IPS-18c (cell line): ENCODE measurements at regions not wholly inside any gene's neighbourhood (a gene's known extent, or its start where the extent isn't known, plus 50 kb on each side); places are given as distances from the start of the nearest gene placed in this dataset.
"Not testable (repeated sequence)": the region's sequence is repeated elsewhere in the genome, so short reads cannot be mapped to it uniquely, and the experiment has no call there.

Experiments used
- H3K4me3 ChIP-seq: 2 replicates; pipeline ENCODE4 v1.7.0; 2013; ENCODE audit warnings: low read depth, mild to moderate bottlenecking, low read length, moderate library complexity; ENCODE audit not compliant: insufficient read depth
- H3K9me3 ChIP-seq: one replicate; pipeline ENCODE4 v1.6.1; 2013; ENCODE audit warnings: mild to moderate bottlenecking, low read length, moderate library complexity; ENCODE audit not compliant: control insufficient read depth, insufficient read depth

DNA sequence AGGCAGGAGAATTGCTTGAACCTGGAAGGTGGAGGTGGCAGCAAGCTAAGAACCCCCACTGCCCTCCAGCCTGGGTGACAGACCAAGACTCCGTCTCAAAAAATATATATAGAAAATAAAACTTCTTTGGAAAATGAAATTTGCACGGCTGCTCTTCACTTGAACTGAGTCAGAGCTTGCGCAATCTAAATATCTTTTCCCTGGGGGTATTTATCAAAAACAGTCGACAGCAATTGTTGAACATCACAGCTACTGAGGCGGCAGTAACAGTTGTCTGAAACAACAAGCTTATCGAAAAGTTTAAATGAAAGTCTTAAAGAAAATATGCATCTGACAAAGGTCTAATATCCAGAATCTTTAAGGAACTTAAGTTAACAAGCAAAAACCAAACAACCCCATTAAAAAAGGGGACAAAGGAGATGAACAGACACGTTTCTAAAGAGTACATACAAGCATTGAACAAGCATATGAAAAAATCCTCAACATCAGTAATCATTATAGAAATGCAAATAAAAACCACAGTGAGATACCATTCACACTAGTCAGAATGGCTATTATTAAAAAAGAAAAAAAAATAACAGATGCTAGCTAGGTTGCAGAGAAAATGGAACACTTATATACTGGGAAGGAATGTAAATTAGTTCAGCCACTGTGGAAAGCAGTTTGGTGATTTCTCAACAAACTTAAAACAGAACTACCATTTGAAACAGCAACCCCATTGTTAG is 153.6 kb upstream of the CDH9 start:
- no peaks in the 10 kb centered on the region for H3K9me3 ChIP-seq
- H3K4me3 ChIP-seq: no peak overlapping the region

DNA sequence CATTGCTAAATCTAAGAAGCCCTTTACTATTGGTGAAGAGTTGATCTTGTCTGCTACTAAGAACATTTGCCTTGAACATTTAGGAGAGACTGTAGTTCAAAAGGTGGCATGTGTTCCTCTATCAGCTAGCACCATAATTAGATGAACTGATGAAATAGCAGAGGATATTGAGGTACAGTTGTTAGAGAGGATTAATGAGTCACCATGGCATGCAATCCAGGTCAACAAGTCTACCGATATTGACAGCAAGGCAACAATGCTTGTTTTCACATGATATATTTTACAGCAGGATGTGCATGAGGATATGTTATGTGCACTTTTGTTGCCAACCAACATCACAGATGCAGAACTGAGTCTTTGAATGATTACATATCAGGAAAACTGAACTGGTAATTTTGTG is 134.3 kb upstream of the CDH9 start:
- Histone ChIP-seq H3K9me3 (no peaks in the 10 kb centered on the region), H3K4me3 (no peak overlapping the region)

DNA sequence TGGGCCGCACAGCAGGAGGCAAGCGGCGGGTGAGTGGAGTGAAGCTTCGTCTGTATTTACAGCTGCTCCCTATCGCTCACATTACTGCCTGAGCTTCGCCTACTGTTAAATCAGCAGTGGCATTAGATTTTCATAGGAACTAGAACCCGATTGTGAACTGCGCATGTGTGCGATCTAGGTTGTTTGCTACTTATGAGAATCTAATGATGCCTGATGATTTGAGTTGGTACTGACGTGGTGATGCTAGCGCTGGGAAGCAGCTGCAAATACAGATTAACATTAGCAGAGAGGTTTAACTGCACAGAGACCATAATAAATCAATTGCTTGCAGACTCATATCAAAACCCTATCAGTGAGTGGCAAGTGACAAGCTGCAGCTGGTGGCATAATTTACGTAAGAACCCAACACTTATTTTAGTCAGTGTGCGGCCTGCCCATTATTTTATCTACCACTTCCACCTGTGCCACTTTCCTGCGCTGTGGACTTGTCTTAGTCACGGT is 133.4 kb upstream of the CDH9 start:
- Histone ChIP-seq H3K4me3 (no peak overlapping the region), H3K9me3 (no peaks in the 10 kb centered on the region)

DNA sequence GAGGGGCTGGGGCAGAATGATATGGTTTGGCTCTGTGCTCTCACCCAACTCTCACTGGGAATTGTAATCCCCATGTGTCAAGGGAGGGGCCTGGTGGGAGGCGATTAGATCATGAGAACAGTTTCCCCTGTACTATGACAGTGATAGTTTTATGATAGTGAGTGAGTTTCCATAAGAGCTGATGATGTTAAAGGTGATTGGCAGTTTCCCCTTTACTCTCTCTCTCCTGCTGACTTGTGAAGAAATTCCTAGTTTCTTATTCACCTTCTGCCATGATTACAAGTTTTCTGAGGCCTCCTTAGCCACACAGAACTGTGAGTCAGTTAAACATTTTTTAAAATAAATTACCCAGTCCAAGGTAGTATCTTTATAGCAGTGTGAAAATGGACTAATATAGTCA is 120.4 kb upstream of the CDH9 start:
- H3K9me3 ChIP-seq: peaks cover 3% of the 10 kb centered on the region

DNA sequence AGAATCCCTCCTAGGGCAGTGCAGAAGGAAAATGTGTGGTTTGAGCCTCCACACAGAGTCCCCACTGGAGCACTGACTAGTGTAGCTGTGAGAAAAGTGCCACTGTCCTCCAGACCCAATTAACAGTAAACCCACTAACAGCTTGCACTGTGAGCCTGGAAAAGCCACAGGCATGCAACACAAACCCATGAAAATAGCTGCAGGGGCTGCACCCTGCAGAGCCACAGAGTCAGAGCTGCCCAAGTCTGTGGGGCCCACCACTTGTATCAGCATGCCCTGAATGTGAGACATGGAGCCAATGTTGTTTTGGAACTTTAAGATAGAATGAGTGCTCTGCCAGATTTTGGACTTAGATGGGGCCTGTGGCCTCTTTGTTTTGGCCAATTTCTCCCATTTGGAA is 119.8 kb upstream of the CDH9 start:
- Histone ChIP-seq H3K4me3 (no peak overlapping the region), H3K9me3 (peaks cover 3% of the 10 kb centered on the region)

More for the DNA sequence above, 120.4 kb upstream of the CDH9 start:
- H3K4me3 ChIP-seq: no peak overlapping the region

DNA sequence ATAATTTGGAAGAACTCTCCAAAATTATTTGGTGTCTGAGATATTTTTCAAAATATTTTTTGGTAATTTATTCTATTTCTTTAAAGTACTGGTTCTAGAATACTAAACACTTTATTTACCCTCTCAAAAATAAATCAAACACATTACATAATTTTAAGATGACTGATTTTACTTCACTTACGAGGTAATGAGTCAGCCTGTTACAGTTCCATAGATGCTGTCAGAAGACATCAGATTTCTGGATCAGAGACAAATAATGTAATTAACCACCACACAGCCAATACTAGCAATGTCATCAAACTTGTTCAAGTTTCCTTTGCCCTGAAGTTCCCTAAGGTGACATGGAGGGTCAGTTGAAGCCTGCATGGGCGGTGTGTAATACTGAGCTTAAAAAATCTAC is 106.1 kb upstream of the CDH9 start:
- no peak overlapping the region for H3K4me3 ChIP-seq
- H3K9me3 ChIP-seq: no peaks in the 10 kb centered on the region

DNA sequence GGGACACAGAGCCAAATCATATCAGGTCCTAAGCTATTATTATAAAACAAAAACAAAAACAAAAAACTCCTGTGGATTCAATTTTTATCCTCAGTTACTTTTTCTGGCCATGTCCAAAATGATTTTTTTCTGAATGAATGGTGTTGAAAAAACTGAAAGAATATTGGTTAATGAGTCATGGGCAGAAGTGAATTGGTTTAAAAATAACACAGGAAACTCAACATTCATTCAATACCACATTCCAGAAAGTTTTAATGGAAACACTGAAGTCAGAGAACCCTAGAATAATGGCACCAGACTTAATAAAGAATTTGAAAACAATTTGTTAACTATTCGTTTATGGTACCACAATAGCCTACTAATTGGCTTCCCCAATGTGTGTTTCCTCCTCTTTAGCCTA is 102.4 kb upstream of the CDH9 start:
- no peak overlapping the region for H3K4me3 ChIP-seq
- H3K9me3 ChIP-seq: no peaks in the 10 kb centered on the region

DNA sequence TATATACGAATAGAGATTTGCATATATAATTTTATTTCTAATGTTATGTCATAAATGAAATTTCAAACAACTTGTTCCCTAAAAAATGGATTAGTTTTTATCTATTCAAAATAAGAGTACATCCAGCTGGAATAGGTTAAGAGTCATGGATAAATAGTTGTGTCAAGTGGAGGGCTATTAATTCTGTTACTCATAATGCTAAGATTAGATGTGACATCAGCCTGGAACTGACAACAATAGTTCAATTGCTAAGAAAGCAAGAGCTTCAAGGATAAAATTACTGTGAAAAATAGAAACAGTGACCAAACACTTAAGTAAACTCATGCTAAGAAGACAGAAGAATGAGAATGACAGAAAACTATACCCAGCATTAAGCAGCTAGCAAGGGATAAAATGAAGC is 92.2 kb upstream of the CDH9 start:
- H3K9me3 ChIP-seq: no peaks in the 10 kb centered on the region
- H3K4me3 ChIP-seq: no peak overlapping the region

DNA sequence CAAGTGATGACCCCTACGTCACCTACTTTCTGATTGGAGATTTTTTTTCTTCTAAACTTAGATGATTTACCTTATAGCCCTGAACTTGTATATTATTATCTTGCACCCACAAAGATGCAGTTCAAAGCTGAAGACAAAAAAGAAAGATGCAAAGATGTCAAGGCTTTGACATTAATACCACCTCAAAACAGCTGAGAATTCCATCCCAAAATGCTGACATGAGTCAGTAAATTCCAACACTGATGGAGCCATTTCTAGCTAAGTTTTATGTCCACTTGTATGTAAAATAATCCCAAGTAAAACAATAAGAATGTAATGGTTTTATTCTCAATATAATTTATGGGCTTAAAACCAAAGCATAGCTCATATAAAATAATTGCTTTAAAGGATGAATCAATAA is 91.5 kb upstream of the CDH9 start:
- Histone ChIP-seq H3K4me3 (no peak overlapping the region), H3K9me3 (no peaks in the 10 kb centered on the region)

DNA sequence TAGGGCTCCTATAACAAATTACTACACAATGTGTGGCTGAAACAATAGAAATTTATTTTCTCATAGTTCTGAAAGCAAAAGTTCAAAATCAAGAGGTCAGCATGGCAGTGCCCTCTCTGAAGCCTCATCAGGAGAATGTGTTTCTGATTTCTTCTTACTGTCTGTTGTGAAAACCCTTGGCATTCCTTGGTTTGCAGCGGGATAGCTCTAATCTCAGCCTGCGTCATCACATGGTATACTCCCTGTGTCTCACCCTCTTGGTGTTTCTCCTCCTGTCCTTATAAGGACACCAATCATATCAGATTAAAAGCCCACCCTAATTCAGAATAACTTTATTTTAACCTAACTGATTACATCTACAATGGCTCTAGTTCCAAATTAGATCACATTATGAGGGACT is 87.5 kb upstream of the CDH9 start:
- Histone ChIP-seq H3K4me3 (no peak overlapping the region), H3K9me3 (no peaks in the 10 kb centered on the region)

DNA sequence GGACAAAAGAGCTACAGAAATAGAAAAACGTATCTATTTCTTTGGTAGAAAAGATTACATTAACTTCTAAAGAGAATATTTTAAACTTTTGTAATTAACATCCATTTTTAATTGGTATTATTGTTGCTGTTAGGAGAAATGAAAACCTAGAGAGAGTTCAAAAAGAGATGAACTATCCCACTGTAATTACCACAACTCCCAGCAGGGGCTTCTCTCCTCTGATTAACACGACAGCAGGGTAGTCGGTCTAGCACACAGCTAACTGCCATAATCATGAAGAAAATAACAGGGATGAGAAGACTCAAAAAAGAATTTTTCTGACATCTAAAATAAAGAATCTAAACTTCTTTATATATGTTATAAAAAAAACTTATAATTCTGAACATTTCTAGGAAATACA is 86.2 kb upstream of the CDH9 start:
- Histone ChIP-seq H3K4me3 (no peak overlapping the region), H3K9me3 (no peaks in the 10 kb centered on the region)

DNA sequence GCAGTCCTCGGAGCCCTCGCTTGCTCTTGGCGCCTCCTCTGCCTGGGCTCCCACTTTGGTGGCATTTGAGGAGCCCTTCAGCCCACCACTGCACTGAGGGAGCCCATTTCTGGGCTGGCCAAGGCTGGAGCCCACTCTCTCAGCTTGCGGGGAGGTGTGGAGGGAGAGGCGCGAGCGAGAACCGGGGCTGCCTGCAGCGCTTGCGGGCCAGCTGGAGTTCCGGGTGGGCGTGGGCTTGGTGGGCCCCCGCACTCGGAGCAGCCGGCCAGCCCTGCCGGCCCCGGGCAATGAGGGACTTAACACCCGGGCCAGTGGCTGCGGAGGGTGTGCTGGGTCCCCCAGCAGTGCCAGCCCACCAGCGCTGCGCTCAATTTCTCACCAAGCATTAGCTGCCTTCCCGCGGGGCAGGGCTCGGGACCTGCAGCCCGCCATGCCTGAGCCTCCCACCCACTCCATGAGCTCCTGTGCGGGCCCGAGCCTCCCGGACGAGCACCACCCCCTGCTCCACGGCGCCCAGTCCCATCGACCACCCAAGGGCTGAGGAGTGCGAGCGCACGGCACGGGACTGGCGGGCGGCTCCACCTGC is 81.4 kb upstream of the CDH9 start:
- not testable (repeated sequence) for H3K4me3 ChIP-seq, H3K9me3 ChIP-seq

DNA sequence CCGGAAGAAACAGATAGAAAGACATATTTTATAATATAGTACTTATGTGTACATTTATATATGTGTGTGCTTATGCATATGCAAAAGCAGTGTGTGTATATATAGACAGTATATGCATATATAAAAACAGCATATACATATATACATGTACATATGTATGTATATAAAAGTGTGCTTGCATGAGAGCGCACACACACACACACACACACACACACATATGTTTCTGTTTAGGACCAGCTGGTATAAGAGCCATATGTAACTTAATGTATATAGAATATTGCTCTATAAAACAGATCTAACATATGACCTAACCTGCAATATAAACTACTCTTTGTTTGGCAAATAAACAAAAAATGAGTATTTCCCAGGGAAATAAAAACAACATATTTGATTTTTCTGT is 65.1 kb upstream of the CDH9 start:
- H3K4me3 ChIP-seq: no peak overlapping the region
- H3K9me3 ChIP-seq: no peaks in the 10 kb centered on the region

DNA sequence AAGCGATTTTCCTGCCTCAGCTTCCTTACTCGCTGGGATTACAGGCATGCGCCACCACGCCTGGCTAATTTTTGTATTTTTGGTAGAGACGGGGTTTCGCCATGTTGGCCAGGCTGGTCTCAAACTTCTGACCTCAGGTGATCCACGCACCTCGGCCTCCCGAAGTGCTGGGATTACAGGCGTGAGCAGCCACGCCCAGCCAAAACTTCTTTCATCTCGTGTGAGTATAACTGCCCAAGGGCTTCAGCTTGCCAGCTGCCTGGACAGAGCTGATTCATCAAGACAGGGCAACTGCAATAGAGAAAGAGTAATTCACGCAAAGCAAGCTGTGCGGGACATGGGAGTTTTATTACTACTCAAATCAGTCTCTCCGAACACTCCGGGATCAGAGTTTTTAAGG is 57.4 kb upstream of the CDH9 start:
- not testable (repeated sequence) for H3K9me3 ChIP-seq, H3K4me3 ChIP-seq

DNA sequence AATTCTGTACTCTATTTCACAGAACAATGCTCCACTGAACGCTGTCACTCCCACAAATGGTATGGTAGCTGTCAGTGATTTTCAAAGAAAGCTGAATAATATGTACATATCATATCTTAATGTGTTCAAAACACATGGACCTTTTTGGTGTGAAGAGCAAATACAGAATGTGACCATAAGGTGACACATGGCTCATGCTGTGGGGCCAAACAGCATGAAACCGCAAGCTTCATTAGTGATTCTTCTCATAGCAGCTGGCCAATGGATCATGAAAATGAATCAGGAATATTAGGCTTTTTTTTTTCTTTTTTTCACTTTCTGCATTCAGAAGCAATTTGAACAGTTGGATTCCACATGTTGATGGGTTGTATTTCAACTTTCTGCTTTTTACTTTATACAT is 54.9 kb upstream of the CDH9 start:
- no peaks in the 10 kb centered on the region for H3K9me3 ChIP-seq
- H3K4me3 ChIP-seq: no peak overlapping the region

DNA sequence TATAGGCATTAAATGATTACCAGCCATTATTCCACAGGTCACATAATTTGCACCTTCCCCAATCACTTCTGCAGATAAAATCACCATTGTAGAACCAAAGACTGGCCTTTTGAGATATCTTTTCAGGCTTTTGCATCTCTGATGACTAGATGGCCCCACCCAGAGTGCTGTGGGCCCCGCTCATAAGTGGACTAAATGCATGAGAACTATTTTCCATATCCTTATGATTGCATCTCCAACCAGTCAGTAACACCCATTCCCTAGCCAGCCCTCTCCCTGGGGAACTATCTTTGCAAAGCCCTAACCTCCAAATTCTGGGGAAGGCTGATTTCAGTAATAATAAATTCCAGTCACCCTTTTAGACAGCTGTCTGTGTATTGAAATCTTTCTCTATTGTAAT is 53.5 kb upstream of the CDH9 start:
- no peaks in the 10 kb centered on the region for H3K9me3 ChIP-seq

DNA sequence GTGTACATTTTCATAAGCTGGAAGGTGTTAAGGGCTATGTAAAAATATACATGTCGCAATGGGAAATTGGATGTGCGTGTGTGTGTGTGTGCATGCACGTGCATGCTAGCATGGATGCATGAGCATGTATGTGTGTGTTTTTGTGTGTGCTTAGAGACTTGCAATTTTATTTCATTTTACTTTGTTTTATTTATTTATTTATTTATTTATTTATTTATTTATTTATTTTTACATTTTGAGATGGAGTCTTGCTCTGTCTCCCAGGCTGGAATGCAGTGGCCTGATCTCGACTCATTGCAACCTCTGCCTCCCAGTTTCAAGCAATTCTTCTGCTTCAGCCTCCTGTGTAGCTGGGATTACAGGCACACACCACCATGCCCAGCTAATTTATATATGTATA is 50.4 kb upstream of the CDH9 start:
- not testable (repeated sequence) for H3K9me3 ChIP-seq, H3K4me3 ChIP-seq

More for the DNA sequence above, 53.5 kb upstream of the CDH9 start:
- H3K4me3 ChIP-seq: no peak overlapping the region
